H1 (cell line): ENCODE measurements at regions not wholly inside any gene's neighbourhood (a gene's known extent, or its start where the extent isn't known, plus 50 kb on each side); places are given as distances from the start of the nearest gene placed in this dataset.

ENCODE experiments used
- CBX8 ChIP-seq: fragments of 300-800, 300-1000 bp; sonication (generic); IDR thresholded peaks from 2 replicates; pipeline ENCODE4 v1.7.1; 2016; ENCODE audit warnings: low read depth, low read length, borderline replicate concordance
- JUN ChIP-seq: IDR thresholded peaks from 2 replicates; pipeline ENCODE4 v1.6.1; 2011; ENCODE audit warnings: low read depth, mild to moderate bottlenecking, improper control_type of control experiment, low read length
- KDM1A ChIP-seq: fragments of 200-600, 300-600 bp; sonication (generic); IDR thresholded peaks from 2 replicates; pipeline ENCODE4 v1.7.1; 2016; ENCODE audit warnings: mild to moderate bottlenecking, low read length, borderline replicate concordance
- SP4 ChIP-seq: IDR thresholded peaks from 2 replicates; pipeline ENCODE4 v1.6.1; 2012; ENCODE audit warnings: low read length, inconsistent platforms
- SRF ChIP-seq: IDR thresholded peaks from 2 replicates; pipeline ENCODE4 v1.6.1; 2011; ENCODE audit warnings: mild to moderate bottlenecking, low read depth, low read length, moderate library complexity
- TBP ChIP-seq: IDR thresholded peaks from 2 replicates; pipeline ENCODE4 v1.6.1; 2011; ENCODE audit warnings: low read depth, low read length, improper control_type of control experiment

DNA sequence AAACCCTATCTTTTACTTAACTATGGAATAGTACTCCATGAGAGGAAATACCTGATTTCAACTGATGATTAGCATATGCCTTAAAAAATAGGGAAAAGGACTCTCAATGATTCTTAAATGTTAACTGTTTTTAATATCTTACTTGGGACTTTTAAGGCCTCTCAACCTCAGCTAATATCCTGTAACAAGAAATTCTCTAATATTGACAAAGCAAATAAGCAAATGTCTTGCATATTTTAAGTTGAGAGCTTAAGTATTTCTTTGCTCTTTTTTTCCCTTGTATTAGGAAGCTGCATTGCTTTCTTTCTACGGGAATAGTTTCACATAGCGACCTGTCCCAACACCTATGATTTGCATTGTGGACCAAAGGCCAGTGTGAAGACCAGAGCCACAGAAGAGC is 249.9 kb downstream of the BCAT1 start (continued):
- TF ChIP-seq JUN (no peak), KDM1A (no peak), SP4 (no peak), CBX8 (no peak), TBP (no peak), SRF (no peak)
- TF ChIP-seq, all 59 proteins: peak for 0
